ENCODE measurements at regions not wholly inside any gene's neighbourhood (a gene's known extent, or its start where the extent isn't known, plus 50 kb on each side); places are given as distances from the start of the nearest gene placed in this dataset.

DNA sequence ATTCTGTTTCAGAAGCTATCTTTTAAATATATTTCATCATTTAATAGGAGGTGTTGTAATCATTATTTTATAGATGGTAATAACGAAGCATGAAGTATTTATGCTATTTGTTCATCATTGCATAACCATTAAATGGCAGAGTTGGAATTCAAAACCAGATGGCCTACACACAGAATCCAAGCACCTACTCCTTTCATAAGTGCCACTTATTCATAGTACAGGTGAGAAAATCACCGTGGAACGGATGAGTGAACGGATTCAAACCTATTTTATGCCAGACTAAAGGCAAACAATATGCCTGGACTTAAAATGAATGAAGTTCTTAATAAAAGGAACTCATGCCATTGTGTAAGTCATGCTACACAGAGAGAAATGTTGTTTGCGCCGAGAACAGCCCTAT, 397.9 kb upstream of the ADGRB3 start:
- no peak overlapping the region for H2AFZ ChIP-seq (ENCODE audit: control insufficient read depth, low read depth, low read length)
- H3K4me1 ChIP-seq (ENCODE audit: control insufficient read depth, insufficient read depth, low read length), result no peaks in the 10 kb centered on the region
- FAIRE-seq (no peak), ATAC-seq (no peak), DNase-seq (ENCODE audit: low read depth, low spot score) (no peak)
- no peaks in the 10 kb centered on the region for H4K20me1 ChIP-seq (ENCODE audit: control insufficient read depth, insufficient read depth)
- H3K36me3 ChIP-seq (ENCODE audit: control insufficient read depth in 2 of 2, insufficient read depth in 2 of 2, low read length in 1 of 2), result no peaks in the 10 kb centered on the region
- no peak overlapping the region for H3K4me2 ChIP-seq (ENCODE audit: control insufficient read depth, insufficient read depth)
- no peak overlapping the region for H3K9ac ChIP-seq (ENCODE audit: control insufficient read depth, insufficient read depth, low read length)
- SMC1A ChIA-PET (ENCODE audit: uncharacterized antibody, unreplicated experiment), result interaction anchor here (1.0 to 4.6 kb wide), 6 partner anchors 8 to 149 kb away, joined by 3 to 31 read pairs (median 6); no protein-coding TSS in a partner anchor
- H3K27ac ChIP-seq (ENCODE audit: control insufficient read depth, insufficient read depth), result no peak overlapping the region
- RAD21 ChIA-PET (ENCODE audit: unreplicated experiment), result interaction anchor here (1.4 kb wide), 1 partner anchor 177 kb away, joined by 3 read pairs; no protein-coding TSS in a partner anchor
- intact Hi-C loops (cut with micrococcal nuclease; ENCODE audit: unreplicated experiment), result loop anchor here (5.0 kb wide), 1 partner anchor 80 kb away; no protein-coding TSS in a partner anchor
- no peaks in the 10 kb centered on the region for H3K27me3 ChIP-seq (replicated peaks in 1 of 2; ENCODE audit: control insufficient read depth in 2 of 2, insufficient read depth in 2 of 2, low read length in 1 of 2)
- 66% methylated on average over 6 of the region's 6 CpGs for WGBS (ENCODE audit: insufficient coverage, insufficient replicate concordance, low lambda C conversion rate, missing lambda C conversion rate)
- in situ Hi-C loops (cut with MboI), result no loop called here
- no peak overlapping the region for H3K4me3 ChIP-seq
- POLR2A ChIA-PET, result no interaction called here
- CTCF ChIA-PET, result interaction anchor here (2.1 to 3.3 kb wide), 2 partner anchors 11 kb away, joined by 8 to 25 read pairs; no protein-coding TSS in a partner anchor
- no TSS peak for BruUV-seq (replicated peaks)
- no peaks in the 10 kb centered on the region for H3K9me3 ChIP-seq (replicated peaks; ENCODE audit: control insufficient read depth, insufficient read depth, low read length)
- H3K79me2 ChIP-seq (ENCODE audit: control insufficient read depth, insufficient read depth, low read length), result no peaks in the 10 kb centered on the region
- TF ChIP-seq POLR2A (IDR thresholded peaks at IDR 0.05; ENCODE audit: low read depth, low read length) (no peak), SREBF1 (IDR thresholded peaks at IDR 0.05; ENCODE audit: low read length) (no peak), RELA (IDR thresholded peaks at IDR 0.05; ENCODE audit: borderline replicate concordance, partially characterized antibody) (no peak), DPF2 (IDR thresholded peaks at IDR 0.05) (no peak), ATF3 (IDR thresholded peaks at IDR 0.05; ENCODE audit: borderline replicate concordance, extremely low read depth, low read depth, low read length) (no peak), MYC (IDR thresholded peaks at IDR 0.05; ENCODE audit: insufficient read depth, insufficient read length, insufficient replicate concordance, low read length, severe bottlenecking) (no peak), PRDM15 (CRISPR knock-in tag; IDR thresholded peaks at IDR 0.05) (no peak), CTCF (IDR thresholded peaks at IDR 0.05 in 2 of 3, conservative IDR thresholded peaks at IDR 0.05 in 1 of 3; ENCODE audit: control insufficient read depth in 2 of 3, extremely low read depth in 1 of 3, insufficient read depth in 1 of 3, low read depth in 3 of 3, low read length in 3 of 3) (no peak), SUZ12 (IDR thresholded peaks at IDR 0.05; ENCODE audit: unreplicated experiment) (no peak)
- TF ChIP-seq, protein P1, sequence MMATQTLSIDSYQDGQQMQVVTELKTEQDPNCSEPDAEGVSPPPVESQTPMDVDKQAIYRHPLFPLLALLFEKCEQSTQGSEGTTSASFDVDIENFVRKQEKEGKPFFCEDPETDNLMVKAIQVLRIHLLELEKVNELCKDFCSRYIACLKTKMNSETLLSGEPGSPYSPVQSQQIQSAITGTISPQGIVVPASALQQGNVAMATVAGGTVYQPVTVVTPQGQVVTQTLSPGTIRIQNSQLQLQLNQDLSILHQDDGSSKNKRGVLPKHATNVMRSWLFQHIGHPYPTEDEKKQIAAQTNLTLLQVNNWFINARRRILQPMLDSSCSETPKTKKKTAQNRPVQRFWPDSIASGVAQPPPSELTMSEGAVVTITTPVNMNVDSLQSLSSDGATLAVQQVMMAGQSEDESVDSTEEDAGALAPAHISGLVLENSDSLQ (IDR thresholded peaks at IDR 0.05), result no peak
- TF ChIP-seq, protein P2, sequence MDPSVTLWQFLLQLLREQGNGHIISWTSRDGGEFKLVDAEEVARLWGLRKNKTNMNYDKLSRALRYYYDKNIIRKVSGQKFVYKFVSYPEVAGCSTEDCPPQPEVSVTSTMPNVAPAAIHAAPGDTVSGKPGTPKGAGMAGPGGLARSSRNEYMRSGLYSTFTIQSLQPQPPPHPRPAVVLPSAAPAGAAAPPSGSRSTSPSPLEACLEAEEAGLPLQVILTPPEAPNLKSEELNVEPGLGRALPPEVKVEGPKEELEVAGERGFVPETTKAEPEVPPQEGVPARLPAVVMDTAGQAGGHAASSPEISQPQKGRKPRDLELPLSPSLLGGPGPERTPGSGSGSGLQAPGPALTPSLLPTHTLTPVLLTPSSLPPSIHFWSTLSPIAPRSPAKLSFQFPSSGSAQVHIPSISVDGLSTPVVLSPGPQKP (IDR thresholded peaks at IDR 0.05; ENCODE audit: low read depth, low read length), result no peak
- TF ChIP-seq, protein P3, sequence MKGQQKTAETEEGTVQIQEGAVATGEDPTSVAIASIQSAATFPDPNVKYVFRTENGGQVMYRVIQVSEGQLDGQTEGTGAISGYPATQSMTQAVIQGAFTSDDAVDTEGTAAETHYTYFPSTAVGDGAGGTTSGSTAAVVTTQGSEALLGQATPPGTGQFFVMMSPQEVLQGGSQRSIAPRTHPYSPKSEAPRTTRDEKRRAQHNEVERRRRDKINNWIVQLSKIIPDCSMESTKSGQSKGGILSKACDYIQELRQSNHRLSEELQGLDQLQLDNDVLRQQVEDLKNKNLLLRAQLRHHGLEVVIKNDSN (IDR thresholded peaks at IDR 0.05; ENCODE audit: borderline replicate concordance, extremely low read length, insufficient read depth, low read depth, low read length), result no peak
- TF ChIP-seq, protein P4, sequence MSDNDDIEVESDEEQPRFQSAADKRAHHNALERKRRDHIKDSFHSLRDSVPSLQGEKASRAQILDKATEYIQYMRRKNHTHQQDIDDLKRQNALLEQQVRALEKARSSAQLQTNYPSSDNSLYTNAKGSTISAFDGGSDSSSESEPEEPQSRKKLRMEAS (IDR thresholded peaks at IDR 0.05; ENCODE audit: low read depth, low read length), result no peak
